ENCODE measurements at regions not wholly inside any gene's neighbourhood (a gene's known extent, or its start where the extent isn't known, plus 50 kb on each side); places are given as distances from the start of the nearest gene placed in this dataset.

DNA sequence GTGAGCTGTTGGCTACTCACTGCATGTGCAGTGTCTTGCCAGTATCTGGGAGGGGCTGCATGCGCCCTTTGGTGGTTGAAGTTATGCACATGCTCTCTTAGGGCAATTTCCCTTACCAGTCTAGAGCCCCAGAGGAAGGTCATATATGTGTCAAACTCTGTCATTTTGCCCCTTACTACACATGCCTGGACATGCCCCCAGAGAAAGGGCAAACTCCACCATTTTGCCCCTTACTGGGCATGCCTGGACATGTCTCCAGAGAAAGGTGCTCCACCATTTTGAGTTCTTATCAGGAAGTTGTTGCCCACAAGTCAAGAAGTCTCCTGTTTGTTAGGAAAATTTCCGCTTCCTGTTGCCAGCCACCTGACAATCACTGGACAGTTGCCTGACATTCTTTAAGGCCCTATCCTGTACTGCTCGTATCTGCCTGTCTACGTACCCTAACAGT is 56.4 kb upstream of the PLAC8 start:
- TF ChIP-seq CTCF (IDR thresholded peaks at IDR 0.05) (no peak), EZH2phosphoT487 (IDR thresholded peaks at IDR 0.05) (no peak), EZH2 (IDR thresholded peaks at IDR 0.05) (no peak)
